ENCODE measurements at regions not wholly inside any gene's neighbourhood (a gene's known extent, or its start where the extent isn't known, plus 50 kb on each side); places are given as distances from the start of the nearest gene placed in this dataset.

GRCh38 chr21:25149022-25149421 is 458.3 kb downstream of the MRPL39 start:
- no peak for TF ChIP-seq CTCF (IDR thresholded peaks at IDR 0.05; ENCODE audit: unreplicated experiment in 3 of 3)

DNA sequence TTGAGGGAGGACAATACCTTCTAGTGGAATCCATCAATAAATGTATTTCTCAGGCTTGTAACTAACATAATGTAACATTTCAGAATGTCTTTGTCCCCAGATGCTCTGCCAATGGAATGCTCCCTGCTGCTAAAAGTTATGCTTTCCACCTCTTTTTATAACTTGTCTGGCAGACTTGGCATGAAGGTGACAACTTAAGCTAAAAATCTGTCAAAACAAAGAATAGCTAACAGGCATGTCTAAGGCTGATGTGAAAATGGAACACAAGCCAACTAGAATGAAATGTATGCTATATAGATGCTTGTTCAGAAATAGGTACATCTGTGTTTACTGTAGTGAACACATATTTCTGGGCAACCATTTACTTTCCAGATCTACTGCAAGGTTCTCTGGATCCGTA is 467.9 kb downstream of the MRPL39 start:
- TF ChIP-seq CTCF (IDR thresholded peaks at IDR 0.05; ENCODE audit: unreplicated experiment in 3 of 3): no peak
- Mint-ChIP-seq H3K4me1 (no peaks in the 10 kb centered on the region), H3K9me3 (peaks cover 8% of the 10 kb centered on the region)

More at GRCh38 chr21:25149022-25149421, 458.3 kb downstream of the MRPL39 start:
- Mint-ChIP-seq H3K9me3 (peaks cover 18% of the 10 kb centered on the region), H3K4me3 (no peak overlapping the region), H3K4me1 (no peaks in the 10 kb centered on the region), H3K36me3 (ENCODE audit: low read depth) (no peaks in the 10 kb centered on the region), H3K27ac (no peak overlapping the region), H3K27me3 (ENCODE audit: low read depth) (peaks cover 4% of the 10 kb centered on the region)

GRCh38 chr21:25133939-25134338 is 473.3 kb downstream of the MRPL39 start:
- Mint-ChIP-seq H3K27me3 (ENCODE audit: low read depth) (no peaks in the 10 kb centered on the region), H3K4me1 (no peaks in the 10 kb centered on the region), H3K27ac (no peak overlapping the region), H3K9me3 (peaks cover 20% of the 10 kb centered on the region), H3K4me3 (no peak overlapping the region), H3K36me3 (ENCODE audit: low read depth) (no peaks in the 10 kb centered on the region)
- TF ChIP-seq CTCF (IDR thresholded peaks at IDR 0.05; ENCODE audit: unreplicated experiment in 3 of 3): no peak

More for the DNA sequence above, 467.9 kb downstream of the MRPL39 start:
- H3K36me3 Mint-ChIP-seq (ENCODE audit: low read depth): no peaks in the 10 kb centered on the region
- no peak overlapping the region for H3K4me3 Mint-ChIP-seq
- no peak overlapping the region for H3K27ac Mint-ChIP-seq
- H3K27me3 Mint-ChIP-seq (ENCODE audit: low read depth): no peaks in the 10 kb centered on the region

- peaks cover 14% of the 10 kb centered on the region for H3K9me3 Mint-ChIP-seq
- no peaks in the 10 kb centered on the region for H3K4me1 Mint-ChIP-seq
- no peaks in the 10 kb centered on the region for H3K27me3 Mint-ChIP-seq (ENCODE audit: low read depth)
- no peak for TF ChIP-seq CTCF (IDR thresholded peaks at IDR 0.05; ENCODE audit: unreplicated experiment in 3 of 3)
- no peaks in the 10 kb centered on the region for H3K36me3 Mint-ChIP-seq (ENCODE audit: low read depth)
- no peak overlapping the region for H3K27ac Mint-ChIP-seq
- H3K4me3 Mint-ChIP-seq: no peak overlapping the region
Observed at GRCh38 chr21:25127811-25128210, 479.5 kb downstream of the MRPL39 start.

GRCh38 chr21:25127007-25127406 is 480.3 kb downstream of the MRPL39 start:
- Mint-ChIP-seq H3K4me1 (no peaks in the 10 kb centered on the region), H3K4me3 (no peak overlapping the region), H3K36me3 (ENCODE audit: low read depth) (no peaks in the 10 kb centered on the region), H3K27me3 (ENCODE audit: low read depth) (no peaks in the 10 kb centered on the region), H3K27ac (no peak overlapping the region), H3K9me3 (peaks cover 10% of the 10 kb centered on the region)
- no peak for TF ChIP-seq CTCF (IDR thresholded peaks at IDR 0.05; ENCODE audit: unreplicated experiment in 3 of 3)

- H3K27me3 Mint-ChIP-seq (ENCODE audit: low read depth): no peaks in the 10 kb centered on the region
- peaks cover 7% of the 10 kb centered on the region for H3K9me3 Mint-ChIP-seq
- H3K4me3 Mint-ChIP-seq: no peak overlapping the region
- H3K4me1 Mint-ChIP-seq: no peaks in the 10 kb centered on the region
- H3K27ac Mint-ChIP-seq: no peak overlapping the region
- no peaks in the 10 kb centered on the region for H3K36me3 Mint-ChIP-seq (ENCODE audit: low read depth)
- no peak for TF ChIP-seq CTCF (IDR thresholded peaks at IDR 0.05; ENCODE audit: unreplicated experiment in 3 of 3)
Observed at GRCh38 chr21:25126564-25126963, 480.7 kb downstream of the MRPL39 start.

Measured in nephron (organoid).